Uterus (tissue), 2 donors: ENCODE measurements at regions not wholly inside any gene's neighbourhood (a gene's known extent, or its start where the extent isn't known, plus 50 kb on each side); places are given as distances from the start of the nearest gene placed in this dataset.

Experiments used
- POLR2A ChIP-seq, 2 donors: fragments of 450-650 bp; IDR thresholded peaks; one replicate each; pipeline ENCODE4 v1.6.1; 2016; ENCODE audit warnings: antibody characterized with exemption in 2 of 2, mild to moderate bottlenecking in 1 of 2, moderate library complexity in 1 of 2
- TF ChIP-seq, protein P1 (sequence below), 4 experiments: fragments of 200-600 bp in 2 of 4; fragments of 450-650 bp in 2 of 4; sonication (generic) in 2 of 4; IDR thresholded peaks; one replicate each; pipeline ENCODE4 v1.5.1; 2016 to 2019; ENCODE audit warnings: antibody characterized with exemption in 4 of 4, mild to moderate bottlenecking in 2 of 4, moderate library complexity in 1 of 4

DNA sequence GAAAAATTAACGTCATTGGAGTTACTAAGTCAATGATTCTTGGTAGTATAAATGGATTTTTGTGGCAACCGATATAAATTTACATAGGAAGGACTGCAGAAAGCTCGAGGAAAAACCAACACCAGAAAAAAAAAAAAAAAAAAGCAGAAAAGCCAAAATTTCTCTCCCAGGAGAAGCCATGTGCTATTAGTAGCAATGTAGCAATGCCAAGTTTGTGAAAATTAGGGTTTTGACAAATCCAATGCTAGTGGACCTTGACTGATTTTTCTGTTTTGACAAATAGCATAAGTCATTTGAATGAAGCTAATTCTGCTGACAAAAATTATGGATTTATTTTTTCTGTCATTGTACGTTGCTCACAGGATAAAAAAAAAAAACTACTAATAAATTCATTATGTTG is 1561.9 kb downstream of the MRPL39 start:
- TF ChIP-seq, protein P1, sequence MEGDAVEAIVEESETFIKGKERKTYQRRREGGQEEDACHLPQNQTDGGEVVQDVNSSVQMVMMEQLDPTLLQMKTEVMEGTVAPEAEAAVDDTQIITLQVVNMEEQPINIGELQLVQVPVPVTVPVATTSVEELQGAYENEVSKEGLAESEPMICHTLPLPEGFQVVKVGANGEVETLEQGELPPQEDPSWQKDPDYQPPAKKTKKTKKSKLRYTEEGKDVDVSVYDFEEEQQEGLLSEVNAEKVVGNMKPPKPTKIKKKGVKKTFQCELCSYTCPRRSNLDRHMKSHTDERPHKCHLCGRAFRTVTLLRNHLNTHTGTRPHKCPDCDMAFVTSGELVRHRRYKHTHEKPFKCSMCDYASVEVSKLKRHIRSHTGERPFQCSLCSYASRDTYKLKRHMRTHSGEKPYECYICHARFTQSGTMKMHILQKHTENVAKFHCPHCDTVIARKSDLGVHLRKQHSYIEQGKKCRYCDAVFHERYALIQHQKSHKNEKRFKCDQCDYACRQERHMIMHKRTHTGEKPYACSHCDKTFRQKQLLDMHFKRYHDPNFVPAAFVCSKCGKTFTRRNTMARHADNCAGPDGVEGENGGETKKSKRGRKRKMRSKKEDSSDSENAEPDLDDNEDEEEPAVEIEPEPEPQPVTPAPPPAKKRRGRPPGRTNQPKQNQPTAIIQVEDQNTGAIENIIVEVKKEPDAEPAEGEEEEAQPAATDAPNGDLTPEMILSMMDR (IDR thresholded peaks at IDR 0.05): no peak
- no peak for TF ChIP-seq POLR2A (IDR thresholded peaks at IDR 0.05)
